ENCODE measurements at regions not wholly inside any gene's neighbourhood (a gene's known extent, or its start where the extent isn't known, plus 50 kb on each side); places are given as distances from the start of the nearest gene placed in this dataset.

- TF ChIP-seq CSRNP3 (CRISPR knock-in tag; IDR thresholded peaks at IDR 0.05), result no peak
- TF ChIP-seq ARNTL (CRISPR knock-in tag; IDR thresholded peaks at IDR 0.05; ENCODE audit: borderline replicate concordance, low read depth), result no peak
- TF ChIP-seq ZNF8 (CRISPR knock-in tag; IDR thresholded peaks at IDR 0.05), result no peak
- TF ChIP-seq POU6F1 (CRISPR knock-in tag; IDR thresholded peaks at IDR 0.05; ENCODE audit: borderline replicate concordance, low read depth), result no peak
- no peak for TF ChIP-seq SNAI2 (CRISPR knock-in tag; IDR thresholded peaks at IDR 0.05)
- TF ChIP-seq ISL1 (CRISPR knock-in tag; IDR thresholded peaks at IDR 0.05), result no peak
- TF ChIP-seq CREB5 (CRISPR knock-in tag; IDR thresholded peaks at IDR 0.05; ENCODE audit: low read depth), result no peak
- no peak for TF ChIP-seq CSDC2 (CRISPR knock-in tag; IDR thresholded peaks at IDR 0.05)
- no peak for TF ChIP-seq ZFP30 (CRISPR knock-in tag; IDR thresholded peaks at IDR 0.05)
- no peak for ATAC-seq
Measured at GRCh38 chr3:89983449-89983848, 876.0 kb downstream of the EPHA3 start.

GRCh38 chr3:90005281-90005847 lies 897.9 kb downstream of the EPHA3 start:
- no peak for TF ChIP-seq GLIS3 (CRISPR knock-in tag; IDR thresholded peaks at IDR 0.05)
- no peak for TF ChIP-seq ISL1 (CRISPR knock-in tag; IDR thresholded peaks at IDR 0.05)
- no peak for TF ChIP-seq TCF4 (CRISPR knock-in tag; IDR thresholded peaks at IDR 0.05; ENCODE audit: borderline replicate concordance)
- no peak for TF ChIP-seq ZFP30 (CRISPR knock-in tag; IDR thresholded peaks at IDR 0.05)
- no peak for TF ChIP-seq ZNF70 (CRISPR knock-in tag; IDR thresholded peaks at IDR 0.05)
- no peak for TF ChIP-seq CREB5 (CRISPR knock-in tag; IDR thresholded peaks at IDR 0.05; ENCODE audit: low read depth)
- TF ChIP-seq ZNF8 (CRISPR knock-in tag; IDR thresholded peaks at IDR 0.05), result no peak
- no peak for TF ChIP-seq SNAI2 (CRISPR knock-in tag; IDR thresholded peaks at IDR 0.05)
- TF ChIP-seq POU6F1 (CRISPR knock-in tag; IDR thresholded peaks at IDR 0.05; ENCODE audit: borderline replicate concordance, low read depth), result no peak
- TF ChIP-seq RARB (CRISPR knock-in tag; IDR thresholded peaks at IDR 0.05), result no peak
- TF ChIP-seq ZC3H10 (CRISPR knock-in tag; IDR thresholded peaks at IDR 0.05), result no peak
- TF ChIP-seq ZNF565 (CRISPR knock-in tag; conservative IDR thresholded peaks at IDR 0.05; ENCODE audit: low read depth), result no peak
- no peak for TF ChIP-seq ESRRG (CRISPR knock-in tag; IDR thresholded peaks at IDR 0.05)
- TF ChIP-seq ARNTL (CRISPR knock-in tag; IDR thresholded peaks at IDR 0.05; ENCODE audit: borderline replicate concordance, low read depth), result no peak
- TF ChIP-seq ZFP3 (CRISPR knock-in tag; IDR thresholded peaks at IDR 0.05), result no peak
- no peak for ATAC-seq

GRCh38 chr3:90007778-90008499 lies 900.5 kb downstream of the EPHA3 start:
- ATAC-seq, result no peak
- no peak for TF ChIP-seq ZNF70 (CRISPR knock-in tag; IDR thresholded peaks at IDR 0.05)
- no peak for TF ChIP-seq TSHZ2 (CRISPR knock-in tag; IDR thresholded peaks at IDR 0.05)
- no peak for TF ChIP-seq ZFP3 (CRISPR knock-in tag; IDR thresholded peaks at IDR 0.05)
- no peak for TF ChIP-seq PATZ1 (CRISPR knock-in tag; IDR thresholded peaks at IDR 0.05; ENCODE audit: borderline replicate concordance)
- no peak for TF ChIP-seq GLIS3 (CRISPR knock-in tag; IDR thresholded peaks at IDR 0.05)
- no peak for TF ChIP-seq POU6F1 (CRISPR knock-in tag; IDR thresholded peaks at IDR 0.05; ENCODE audit: borderline replicate concordance, low read depth)
- TF ChIP-seq ZNF565 (CRISPR knock-in tag; conservative IDR thresholded peaks at IDR 0.05; ENCODE audit: low read depth), result no peak
- no peak for TF ChIP-seq OSR1 (CRISPR knock-in tag; IDR thresholded peaks at IDR 0.05)
- TF ChIP-seq ZFP30 (CRISPR knock-in tag; IDR thresholded peaks at IDR 0.05), result no peak
- TF ChIP-seq ARNTL (CRISPR knock-in tag; IDR thresholded peaks at IDR 0.05; ENCODE audit: borderline replicate concordance, low read depth), result no peak
- TF ChIP-seq TCF4 (CRISPR knock-in tag; IDR thresholded peaks at IDR 0.05; ENCODE audit: borderline replicate concordance), result no peak
- no peak for TF ChIP-seq SNAI2 (CRISPR knock-in tag; IDR thresholded peaks at IDR 0.05)
- no peak for TF ChIP-seq PPARA (CRISPR knock-in tag; IDR thresholded peaks at IDR 0.05; ENCODE audit: borderline replicate concordance)
- TF ChIP-seq ESRRG (CRISPR knock-in tag; IDR thresholded peaks at IDR 0.05), result no peak

Measured in SK-N-SH treated with all-trans-retinoic acid at 6 μM for 48 hours (cell line).